Hematopoietic multipotent progenitor cell treated with erythropoietin and hydrocortisone succinate and interleukin-3 and kit ligand, for 6 days (in vitro differentiated cells): ENCODE measurements at regions not wholly inside any gene's neighbourhood (a gene's known extent, or its start where the extent isn't known, plus 50 kb on each side); places are given as distances from the start of the nearest gene placed in this dataset.
A peak's percentile ranks its signal among the peaks of the same experiment; 100 is the strongest.
"Not testable (repeated sequence)": the region's sequence is repeated elsewhere in the genome, so short reads cannot be mapped to it uniquely, and the experiment has no call there.

Experiments used
- DNase-seq: peaks from one replicate; pipeline ENCODE4 v3.0.0-alpha.2; 2015

- DNase-seq = peak; percentile 8
These were observed 133.5 kb downstream of the GPX5 start for GRCh38 chr6:28659250-28659566.

- no peak for DNase-seq
These were observed 135.5 kb downstream of the GPX5 start for GRCh38 chr6:28661097-28661713.

- DNase-seq = no peak
These were observed 139.3 kb downstream of the GPX5 start for GRCh38 chr6:28664870-28665396.

GRCh38 chr6:28673417-28673786 is 147.7 kb downstream of the GPX5 start:
- no peak for DNase-seq

GRCh38 chr6:28673787-28674671 is 148.3 kb downstream of the GPX5 start:
- peak; percentile 70 for DNase-seq

- no peak for DNase-seq
These were observed 149.9 kb downstream of the GPX5 start for GRCh38 chr6:28675600-28675999.

- no peak for DNase-seq
These were observed 156.9 kb downstream of the GPX5 start for GRCh38 chr6:28682542-28682941.

GRCh38 chr6:28682956-28683685 is 157.4 kb downstream of the GPX5 start:
- DNase-seq = not testable (repeated sequence)

- DNase-seq = peak; percentile 69
These were observed 158.4 kb downstream of the GPX5 start for GRCh38 chr6:28683945-28684538.

GRCh38 chr6:28685960-28686359 is 160.3 kb downstream of the GPX5 start:
- DNase-seq = not testable (repeated sequence)

- DNase-seq = peak; percentile 85
These were observed 160.9 kb downstream of the GPX5 start for GRCh38 chr6:28686446-28687027.

GRCh38 chr6:28687309-28687981 is 161.8 kb downstream of the GPX5 start:
- DNase-seq = not testable (repeated sequence)

- DNase-seq = not testable (repeated sequence)
These were observed 166.3 kb downstream of the GPX5 start for GRCh38 chr6:28691991-28692390.

- no peak for DNase-seq
These were observed 167.5 kb downstream of the GPX5 start for GRCh38 chr6:28693033-28693750.

- DNase-seq = no peak
These were observed 168.2 kb downstream of the GPX5 start for GRCh38 chr6:28693751-28694443.

- no peak for DNase-seq
These were observed 170.0 kb downstream of the GPX5 start for GRCh38 chr6:28695715-28696114.

GRCh38 chr6:28696167-28696566 is 170.5 kb downstream of the GPX5 start:
- DNase-seq = no peak

- DNase-seq = no peak
These were observed 171.0 kb downstream of the GPX5 start for GRCh38 chr6:28696682-28697081.

GRCh38 chr6:28707387-28708282 is 182.0 kb downstream of the GPX5 start:
- no peak for DNase-seq
